GM12874 (cell line): ENCODE measurements at regions not wholly inside any gene's neighbourhood (a gene's known extent, or its start where the extent isn't known, plus 50 kb on each side); places are given as distances from the start of the nearest gene placed in this dataset.

ENCODE experiments used
- CTCF ChIP-seq: IDR thresholded peaks from 2 replicates; pipeline ENCODE4 v1.5.1; 2011; ENCODE audit warnings: low read depth, mild to moderate bottlenecking, control low read depth, low read length, moderate library complexity; ENCODE audit not compliant: insufficient read depth

GRCh38 chr12:13864081-13864673, 117.2 kb downstream of the GRIN2B start:
- peak; percentile 94 for TF ChIP-seq CTCF

- TF ChIP-seq CTCF = no peak
Measured at GRCh38 chr12:13857750-13858149, 123.7 kb downstream of the GRIN2B start.

- TF ChIP-seq CTCF = no peak
Measured at GRCh38 chr12:13853471-13853870, 127.9 kb downstream of the GRIN2B start.

- TF ChIP-seq CTCF = no peak
Measured at GRCh38 chr12:13851828-13852227, 129.6 kb downstream of the GRIN2B start.

GRCh38 chr12:13849456-13849855, 131.9 kb downstream of the GRIN2B start:
- TF ChIP-seq CTCF = no peak

GRCh38 chr12:13843841-13844240, 137.6 kb downstream of the GRIN2B start:
- no peak for TF ChIP-seq CTCF

GRCh38 chr12:13841358-13841757, 140.0 kb downstream of the GRIN2B start:
- TF ChIP-seq CTCF = no peak
